ENCODE measurements at regions not wholly inside any gene's neighbourhood (a gene's known extent, or its start where the extent isn't known, plus 50 kb on each side); places are given as distances from the start of the nearest gene placed in this dataset.
"Not testable (repeated sequence)": the region's sequence is repeated elsewhere in the genome, so short reads cannot be mapped to it uniquely, and the experiment has no call there.

GRCh38 chr16:6728381-6728780 is 604.3 kb upstream of the RBFOX1 start:
- no peak for DNase-seq (ENCODE audit: low spot score)

- DNase-seq (ENCODE audit: low spot score), result no peak
These were observed 606.0 kb upstream of the RBFOX1 start for GRCh38 chr16:6726621-6727020.

- no peak for DNase-seq (ENCODE audit: low spot score)
These were observed 606.9 kb upstream of the RBFOX1 start for GRCh38 chr16:6725634-6726331.

- not testable (repeated sequence) for DNase-seq (ENCODE audit: low spot score)
These were observed 607.4 kb upstream of the RBFOX1 start for GRCh38 chr16:6725206-6725605.

- no peak for DNase-seq (ENCODE audit: low spot score)
These were observed 609.9 kb upstream of the RBFOX1 start for GRCh38 chr16:6722786-6723185.

GRCh38 chr16:6714510-6714909 is 618.1 kb upstream of the RBFOX1 start:
- DNase-seq (ENCODE audit: low spot score), result no peak

GRCh38 chr16:6709736-6710135 is 622.9 kb upstream of the RBFOX1 start:
- no peak for DNase-seq (ENCODE audit: low spot score)

- no peak for DNase-seq (ENCODE audit: low spot score)
These were observed 623.9 kb upstream of the RBFOX1 start for GRCh38 chr16:6708576-6709215.

- DNase-seq (ENCODE audit: low spot score), result no peak
These were observed 628.2 kb upstream of the RBFOX1 start for GRCh38 chr16:6704306-6704930.

GRCh38 chr16:6701096-6701495 is 631.5 kb upstream of the RBFOX1 start:
- no peak for DNase-seq (ENCODE audit: low spot score)

GRCh38 chr16:6698548-6698947 is 634.1 kb upstream of the RBFOX1 start:
- DNase-seq (ENCODE audit: low spot score), result no peak

GRCh38 chr16:6695666-6696065 is 637.0 kb upstream of the RBFOX1 start:
- no peak for DNase-seq (ENCODE audit: low spot score)

- DNase-seq (ENCODE audit: low spot score), result no peak
These were observed 638.0 kb upstream of the RBFOX1 start for GRCh38 chr16:6694636-6695035.

GRCh38 chr16:6693418-6693817 is 639.2 kb upstream of the RBFOX1 start:
- DNase-seq (ENCODE audit: low spot score), result not testable (repeated sequence)

GRCh38 chr16:6692874-6693273 is 639.8 kb upstream of the RBFOX1 start:
- DNase-seq (ENCODE audit: low spot score), result no peak

GRCh38 chr16:6690741-6691140 is 641.9 kb upstream of the RBFOX1 start:
- no peak for DNase-seq (ENCODE audit: low spot score)

GRCh38 chr16:6689643-6690042 is 643.0 kb upstream of the RBFOX1 start:
- DNase-seq (ENCODE audit: low spot score), result no peak

- no peak for DNase-seq (ENCODE audit: low spot score)
These were observed 645.1 kb upstream of the RBFOX1 start for GRCh38 chr16:6687593-6687992.

GRCh38 chr16:6684076-6684673 is 648.5 kb upstream of the RBFOX1 start:
- DNase-seq (ENCODE audit: low spot score), result no peak

GRCh38 chr16:6682142-6682811 is 650.4 kb upstream of the RBFOX1 start:
- no peak for DNase-seq (ENCODE audit: low spot score)

GRCh38 chr16:6678586-6678985 is 654.1 kb upstream of the RBFOX1 start:
- DNase-seq (ENCODE audit: low spot score), result no peak

GRCh38 chr16:6674071-6674470 is 658.6 kb upstream of the RBFOX1 start:
- no peak for DNase-seq (ENCODE audit: low spot score)

Measured in HT-29 (cell line).